ENCODE measurements at regions not wholly inside any gene's neighbourhood (a gene's known extent, or its start where the extent isn't known, plus 50 kb on each side); places are given as distances from the start of the nearest gene placed in this dataset.

- no peaks in the 10 kb centered on the region for H3K27me3 ChIP-seq (replicated peaks; ENCODE audit: control insufficient read depth, insufficient read depth, low read length)
- H3K36me3 ChIP-seq (ENCODE audit: control insufficient read depth, insufficient read depth, low read length): no peaks in the 10 kb centered on the region
- H3K4me3 ChIP-seq (replicated peaks; ENCODE audit: low read depth, low read length): no peak overlapping the region
- DNase-seq (ENCODE audit: extremely low read depth, insufficient read length): no peak
- TF ChIP-seq, protein P1, sequence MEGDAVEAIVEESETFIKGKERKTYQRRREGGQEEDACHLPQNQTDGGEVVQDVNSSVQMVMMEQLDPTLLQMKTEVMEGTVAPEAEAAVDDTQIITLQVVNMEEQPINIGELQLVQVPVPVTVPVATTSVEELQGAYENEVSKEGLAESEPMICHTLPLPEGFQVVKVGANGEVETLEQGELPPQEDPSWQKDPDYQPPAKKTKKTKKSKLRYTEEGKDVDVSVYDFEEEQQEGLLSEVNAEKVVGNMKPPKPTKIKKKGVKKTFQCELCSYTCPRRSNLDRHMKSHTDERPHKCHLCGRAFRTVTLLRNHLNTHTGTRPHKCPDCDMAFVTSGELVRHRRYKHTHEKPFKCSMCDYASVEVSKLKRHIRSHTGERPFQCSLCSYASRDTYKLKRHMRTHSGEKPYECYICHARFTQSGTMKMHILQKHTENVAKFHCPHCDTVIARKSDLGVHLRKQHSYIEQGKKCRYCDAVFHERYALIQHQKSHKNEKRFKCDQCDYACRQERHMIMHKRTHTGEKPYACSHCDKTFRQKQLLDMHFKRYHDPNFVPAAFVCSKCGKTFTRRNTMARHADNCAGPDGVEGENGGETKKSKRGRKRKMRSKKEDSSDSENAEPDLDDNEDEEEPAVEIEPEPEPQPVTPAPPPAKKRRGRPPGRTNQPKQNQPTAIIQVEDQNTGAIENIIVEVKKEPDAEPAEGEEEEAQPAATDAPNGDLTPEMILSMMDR (IDR thresholded peaks at IDR 0.05; ENCODE audit: insufficient read depth, low read length, poor library complexity, severe bottlenecking): no peak
Observed at GRCh38 chr6:133648581-133648980, 240.3 kb upstream of the TCF21 start.

GRCh38 chr6:133671376-133671775, 217.5 kb upstream of the TCF21 start:
- H3K27me3 ChIP-seq (replicated peaks; ENCODE audit: control insufficient read depth, insufficient read depth, low read length): no peaks in the 10 kb centered on the region
- H3K36me3 ChIP-seq (ENCODE audit: control insufficient read depth, insufficient read depth, low read length): no peaks in the 10 kb centered on the region
- TF ChIP-seq, protein P1 (IDR thresholded peaks at IDR 0.05; ENCODE audit: insufficient read depth, low read length, poor library complexity, severe bottlenecking): no peak
- DNase-seq (ENCODE audit: extremely low read depth, insufficient read length): no peak
- H3K4me3 ChIP-seq (replicated peaks; ENCODE audit: low read depth, low read length): no peak overlapping the region

DNA sequence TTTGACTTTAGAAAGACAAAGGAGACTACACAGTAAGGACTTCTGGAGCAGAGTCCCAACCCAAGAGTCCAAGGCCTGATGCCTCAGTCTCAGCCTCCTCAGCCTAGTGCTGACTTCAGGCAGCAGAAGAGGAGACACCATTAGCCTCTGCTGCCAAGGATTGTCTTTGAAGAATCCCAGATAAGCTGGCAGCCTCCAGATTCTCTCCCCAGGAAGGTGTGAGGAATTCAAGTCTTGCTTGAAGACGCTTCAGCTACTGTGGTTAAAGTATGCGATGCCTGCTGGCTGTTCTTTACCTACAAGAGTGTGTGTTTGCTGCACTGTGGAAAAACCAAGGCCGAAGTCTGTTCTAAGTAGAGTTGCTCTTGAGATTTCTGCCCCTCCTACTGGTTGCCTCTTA, 215.9 kb upstream of the TCF21 start:
- Histone ChIP-seq H3K36me3 (ENCODE audit: control insufficient read depth, insufficient read depth, low read length) (no peaks in the 10 kb centered on the region), H3K27me3 (replicated peaks; ENCODE audit: control insufficient read depth, insufficient read depth, low read length) (no peaks in the 10 kb centered on the region), H3K4me3 (replicated peaks; ENCODE audit: low read depth, low read length) (no peak overlapping the region)
- DNase-seq (ENCODE audit: extremely low read depth, insufficient read length): no peak
- TF ChIP-seq, protein P1 (IDR thresholded peaks at IDR 0.05; ENCODE audit: insufficient read depth, low read length, poor library complexity, severe bottlenecking): no peak

GRCh38 chr6:133674661-133675060, 214.3 kb upstream of the TCF21 start:
- H3K36me3 ChIP-seq (ENCODE audit: control insufficient read depth, insufficient read depth, low read length): no peaks in the 10 kb centered on the region
- no peak for DNase-seq (ENCODE audit: extremely low read depth, insufficient read length)
- no peaks in the 10 kb centered on the region for H3K27me3 ChIP-seq (replicated peaks; ENCODE audit: control insufficient read depth, insufficient read depth, low read length)
- TF ChIP-seq, protein P1 (IDR thresholded peaks at IDR 0.05; ENCODE audit: insufficient read depth, low read length, poor library complexity, severe bottlenecking): no peak
- no peak overlapping the region for H3K4me3 ChIP-seq (replicated peaks; ENCODE audit: low read depth, low read length)

GRCh38 chr6:133680994-133681393, 207.9 kb upstream of the TCF21 start:
- TF ChIP-seq, protein P1 (IDR thresholded peaks at IDR 0.05; ENCODE audit: insufficient read depth, low read length, poor library complexity, severe bottlenecking): no peak
- Histone ChIP-seq H3K36me3 (ENCODE audit: control insufficient read depth, insufficient read depth, low read length) (no peaks in the 10 kb centered on the region), H3K4me3 (replicated peaks; ENCODE audit: low read depth, low read length) (no peak overlapping the region), H3K27me3 (replicated peaks; ENCODE audit: control insufficient read depth, insufficient read depth, low read length) (no peaks in the 10 kb centered on the region)
- no peak for DNase-seq (ENCODE audit: extremely low read depth, insufficient read length)

DNA sequence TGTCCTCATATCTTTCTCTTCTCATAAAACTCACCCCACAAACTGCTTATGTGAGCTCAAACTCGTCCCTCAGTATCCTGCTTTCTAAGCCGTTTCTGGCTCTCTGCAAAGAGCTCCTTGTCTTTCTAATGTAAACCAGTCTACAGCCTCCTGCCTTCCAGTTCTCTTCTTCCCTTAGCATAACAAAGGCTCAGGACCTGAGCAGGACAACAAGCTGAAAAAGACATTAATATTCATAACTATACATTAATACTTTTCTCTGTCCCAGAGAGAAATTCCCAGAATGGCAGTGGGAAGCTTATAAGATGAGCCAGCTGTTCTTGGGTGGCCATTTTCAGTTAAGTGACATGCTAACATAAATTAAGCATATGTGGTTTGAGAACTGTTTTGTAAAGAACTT, 207.0 kb upstream of the TCF21 start:
- Histone ChIP-seq H3K4me3 (replicated peaks; ENCODE audit: low read depth, low read length) (no peak overlapping the region), H3K36me3 (ENCODE audit: control insufficient read depth, insufficient read depth, low read length) (no peaks in the 10 kb centered on the region), H3K27me3 (replicated peaks; ENCODE audit: control insufficient read depth, insufficient read depth, low read length) (no peaks in the 10 kb centered on the region)
- no peak for DNase-seq (ENCODE audit: extremely low read depth, insufficient read length)
- TF ChIP-seq, protein P1 (IDR thresholded peaks at IDR 0.05; ENCODE audit: insufficient read depth, low read length, poor library complexity, severe bottlenecking): no peak
